LNCaP clone FGC (cell line): ENCODE measurements at regions not wholly inside any gene's neighbourhood (a gene's known extent, or its start where the extent isn't known, plus 50 kb on each side); places are given as distances from the start of the nearest gene placed in this dataset.

Experiments used
- DNase-seq: peaks from one replicate; pipeline ENCODE4 v3.0.0-alpha.2; 2011; ENCODE audit warnings: low read depth
- H3K4me3 ChIP-seq: 2 replicates; pipeline ENCODE4 v1.5.1; 2011; ENCODE audit warnings: mild to moderate bottlenecking, low read depth, low read length, control low read depth
- TF ChIP-seq, protein P1 (sequence below): IDR thresholded peaks from 2 replicates; pipeline ENCODE4 v1.5.1; 2012; ENCODE audit warnings: mild to moderate bottlenecking; ENCODE audit not compliant: control insufficient read depth, insufficient read depth; ENCODE audit errors: extremely low read depth

DNA sequence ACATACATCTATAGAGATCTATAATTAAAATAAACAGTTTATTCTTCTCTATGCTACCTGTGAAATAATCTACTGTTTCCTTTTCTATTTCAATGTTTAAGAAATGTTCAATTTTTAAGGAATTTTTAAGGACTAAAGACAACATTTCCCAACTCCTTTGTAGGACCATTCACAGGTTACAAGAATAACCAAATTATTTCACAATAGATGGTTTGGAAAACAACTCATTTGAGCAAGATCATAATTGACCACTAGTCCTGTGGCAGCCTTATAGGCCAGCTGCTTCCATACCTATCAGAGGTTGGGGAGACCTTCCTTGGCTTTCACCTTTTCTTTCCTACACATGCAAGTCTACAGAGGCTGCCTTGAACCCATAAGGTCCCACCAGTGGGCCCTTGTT is 193.7 kb downstream of the TTC39B start:
- no peak overlapping the region for H3K4me3 ChIP-seq
- TF ChIP-seq, protein P1, sequence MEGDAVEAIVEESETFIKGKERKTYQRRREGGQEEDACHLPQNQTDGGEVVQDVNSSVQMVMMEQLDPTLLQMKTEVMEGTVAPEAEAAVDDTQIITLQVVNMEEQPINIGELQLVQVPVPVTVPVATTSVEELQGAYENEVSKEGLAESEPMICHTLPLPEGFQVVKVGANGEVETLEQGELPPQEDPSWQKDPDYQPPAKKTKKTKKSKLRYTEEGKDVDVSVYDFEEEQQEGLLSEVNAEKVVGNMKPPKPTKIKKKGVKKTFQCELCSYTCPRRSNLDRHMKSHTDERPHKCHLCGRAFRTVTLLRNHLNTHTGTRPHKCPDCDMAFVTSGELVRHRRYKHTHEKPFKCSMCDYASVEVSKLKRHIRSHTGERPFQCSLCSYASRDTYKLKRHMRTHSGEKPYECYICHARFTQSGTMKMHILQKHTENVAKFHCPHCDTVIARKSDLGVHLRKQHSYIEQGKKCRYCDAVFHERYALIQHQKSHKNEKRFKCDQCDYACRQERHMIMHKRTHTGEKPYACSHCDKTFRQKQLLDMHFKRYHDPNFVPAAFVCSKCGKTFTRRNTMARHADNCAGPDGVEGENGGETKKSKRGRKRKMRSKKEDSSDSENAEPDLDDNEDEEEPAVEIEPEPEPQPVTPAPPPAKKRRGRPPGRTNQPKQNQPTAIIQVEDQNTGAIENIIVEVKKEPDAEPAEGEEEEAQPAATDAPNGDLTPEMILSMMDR, result no peak
- no peak for DNase-seq

DNA sequence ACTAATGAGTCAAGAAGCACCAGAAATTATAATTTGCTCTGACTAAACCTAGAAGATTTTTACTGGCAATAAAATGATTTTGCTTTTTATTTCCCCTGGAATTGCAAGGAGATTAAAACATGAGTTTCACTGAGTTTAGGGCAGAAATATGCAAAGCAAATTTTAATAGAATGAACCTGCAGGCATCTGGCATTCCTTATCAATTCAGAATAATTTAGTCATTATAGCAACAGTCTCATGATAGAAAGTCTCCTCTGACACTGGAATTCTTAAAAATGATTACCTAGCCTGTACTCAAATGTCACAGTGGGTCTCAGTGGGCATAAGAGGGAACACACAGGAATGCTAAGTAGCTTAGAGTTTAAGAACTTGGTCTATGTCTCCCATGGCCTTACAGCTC is 195.9 kb downstream of the TTC39B start:
- no peak for DNase-seq
- TF ChIP-seq, protein P1, result no peak
- H3K4me3 ChIP-seq, result no peak overlapping the region

DNA sequence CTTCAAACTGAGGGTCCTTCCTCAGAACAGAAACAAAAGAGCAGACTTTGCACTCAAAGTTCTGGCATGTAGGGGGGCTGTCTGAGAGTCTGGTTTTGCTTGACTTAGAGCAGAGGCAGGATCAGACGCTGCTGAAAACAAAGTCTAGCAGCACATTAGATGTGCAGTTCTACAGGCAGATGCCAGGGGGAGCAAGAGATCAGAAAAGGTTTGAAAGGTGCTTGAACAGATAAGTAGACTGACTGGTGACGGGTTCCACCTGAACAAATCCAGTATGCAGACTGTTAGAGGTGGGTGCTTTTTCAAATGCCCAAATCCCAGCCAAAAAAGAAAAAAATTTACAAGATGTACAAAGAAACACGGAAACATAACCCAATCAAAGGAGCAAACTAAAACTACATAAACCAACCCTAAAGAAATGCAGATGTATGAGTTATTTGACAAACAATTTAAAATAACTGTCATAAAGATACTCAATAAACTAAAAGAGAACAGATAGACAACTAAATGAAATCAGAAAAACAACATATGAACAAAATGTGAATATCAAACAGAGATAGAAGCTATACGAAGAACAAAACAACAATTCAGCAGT is 194.7 kb upstream of the FREM1 start:
- H3K4me3 ChIP-seq, result no peak overlapping the region
- DNase-seq, result peak; percentile 17
- TF ChIP-seq, protein P1, result peak; percentile 76

DNA sequence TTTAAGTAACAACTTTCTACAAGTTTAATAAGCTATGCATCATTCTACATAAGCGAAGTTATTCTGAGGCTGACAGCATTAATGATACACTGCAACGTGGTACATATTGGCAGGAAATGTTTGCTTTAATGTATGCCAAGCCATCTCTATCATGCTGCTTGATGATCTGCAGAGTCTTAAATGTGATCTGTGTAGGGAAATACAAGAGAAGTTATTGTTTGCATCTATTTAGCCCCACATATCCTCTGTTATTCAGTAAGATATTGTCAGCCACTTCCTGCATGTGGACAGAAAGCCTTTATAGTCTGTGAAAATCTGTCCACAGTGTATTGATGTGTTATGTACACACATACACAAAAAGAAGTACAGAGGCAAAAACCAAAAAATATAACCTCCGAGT is 193.1 kb upstream of the FREM1 start:
- no peak for DNase-seq
- no peak overlapping the region for H3K4me3 ChIP-seq
- TF ChIP-seq, protein P1, result no peak

DNA sequence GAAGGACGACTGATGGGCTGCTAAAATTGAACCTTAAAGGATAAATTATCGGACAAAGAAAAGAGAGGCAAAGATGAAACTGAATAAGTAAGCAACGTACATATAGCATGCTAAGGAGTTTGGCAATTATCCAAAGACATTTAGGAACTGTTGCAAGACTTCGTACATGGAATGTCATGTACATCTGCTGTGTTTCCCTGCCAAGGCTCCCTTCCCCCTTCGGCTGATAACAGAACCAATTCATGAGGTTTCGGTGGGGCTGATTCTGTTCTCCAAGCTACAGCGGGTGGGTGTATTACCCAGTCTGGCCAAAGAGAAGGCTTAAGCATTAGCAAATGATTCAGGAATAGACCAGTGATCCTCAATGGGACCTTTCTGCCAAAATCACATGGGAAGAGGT is 190.9 kb upstream of the FREM1 start:
- no peak overlapping the region for H3K4me3 ChIP-seq
- DNase-seq, result no peak
- TF ChIP-seq, protein P1, result no peak

DNA sequence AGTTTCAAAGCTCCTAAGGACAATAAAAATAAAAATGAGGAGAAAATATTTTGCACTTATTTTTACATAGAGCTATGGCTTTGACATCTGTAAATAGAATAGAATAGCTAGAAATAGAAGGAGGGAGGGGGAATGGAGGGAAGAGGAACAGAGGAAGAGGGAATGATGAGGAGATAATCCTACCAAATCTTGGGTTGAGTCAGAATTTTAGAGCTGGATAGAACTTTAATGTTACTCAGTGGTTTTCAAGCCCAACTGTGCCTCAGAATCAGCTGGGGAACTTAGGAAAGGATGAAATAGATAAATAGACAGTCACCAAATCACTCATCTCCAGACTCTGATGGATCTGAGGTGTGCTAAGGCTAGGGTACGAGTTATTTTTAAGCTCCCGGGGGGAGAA is 190.3 kb upstream of the FREM1 start:
- TF ChIP-seq, protein P1, result no peak
- H3K4me3 ChIP-seq, result no peak overlapping the region
- DNase-seq, result no peak

DNA sequence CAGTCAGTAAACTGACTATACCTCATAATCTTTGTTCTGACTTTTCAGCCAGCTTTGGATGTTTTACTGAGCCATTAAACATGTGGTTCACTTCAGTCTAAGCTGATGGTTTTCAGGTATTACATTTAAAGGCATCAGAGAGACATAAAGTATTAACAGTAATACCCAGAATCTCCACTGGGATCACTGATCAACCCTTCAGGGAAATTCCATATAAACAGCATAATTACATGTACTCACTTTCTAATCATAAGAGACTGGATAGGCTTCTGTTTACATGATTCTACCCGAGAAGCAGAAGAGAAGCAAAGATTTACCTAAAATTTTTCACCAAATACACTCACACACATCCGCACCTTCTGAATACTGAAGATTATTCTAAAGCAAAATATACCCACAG is 186.7 kb upstream of the FREM1 start:
- H3K4me3 ChIP-seq, result no peak overlapping the region
- TF ChIP-seq, protein P1, result no peak
- no peak for DNase-seq
